Activated T-cell treated with anti-CD3 and anti-CD28 coated beads, Interleukin-2, amount 50 U/mL, for 48 hours (primary cell): ENCODE measurements at regions not wholly inside any gene's neighbourhood (a gene's known extent, or its start where the extent isn't known, plus 50 kb on each side); places are given as distances from the start of the nearest gene placed in this dataset.
"Not testable (repeated sequence)": the region's sequence is repeated elsewhere in the genome, so short reads cannot be mapped to it uniquely, and the experiment has no call there.

Experiments
- DNase-seq, 2 experiments: peaks; one replicate each; pipeline ENCODE4 v3.0.0-alpha.2; 2020

DNA sequence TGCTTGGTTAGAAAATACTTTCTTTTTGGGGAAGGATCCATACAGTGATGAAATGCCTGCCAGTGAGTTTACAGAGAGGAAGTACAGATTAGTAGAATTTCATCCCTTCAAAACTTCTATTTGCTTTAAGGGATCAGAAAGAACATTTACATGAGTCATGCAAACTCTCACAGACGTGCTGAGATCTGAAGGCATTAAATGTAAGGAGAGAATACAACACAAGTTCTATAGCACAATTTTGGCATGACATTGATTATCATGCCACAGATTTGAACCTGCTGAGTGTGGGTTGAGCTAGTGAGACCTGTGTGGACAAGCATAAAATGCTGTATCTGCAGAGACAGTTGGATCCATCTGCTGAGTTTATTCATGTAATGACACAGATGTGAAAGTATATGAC is 613.6 kb upstream of the SEMA6A start:
- no peak for DNase-seq

DNA sequence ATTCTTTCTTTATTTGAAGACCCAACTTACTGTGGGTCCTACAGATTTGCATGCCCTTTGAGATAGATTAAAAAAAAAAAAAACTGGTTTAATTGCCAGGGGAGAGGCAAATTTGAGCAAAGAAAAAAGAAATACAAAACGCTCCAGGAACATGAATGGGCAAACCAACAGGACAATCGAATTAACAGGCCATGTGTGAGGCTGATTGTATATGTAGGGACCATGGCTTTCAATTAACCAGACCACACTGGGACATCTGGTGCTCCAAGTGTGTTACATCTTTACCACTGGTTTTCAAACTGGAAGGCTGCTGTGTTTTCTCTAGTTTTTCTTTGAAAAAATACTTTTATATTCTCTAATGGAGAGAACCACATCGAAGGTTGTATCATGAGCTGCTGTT is 612.1 kb upstream of the SEMA6A start:
- DNase-seq = no peak

- no peak for DNase-seq
Measured at GRCh38 chr5:117183326-117183725, 608.7 kb upstream of the SEMA6A start.

DNA sequence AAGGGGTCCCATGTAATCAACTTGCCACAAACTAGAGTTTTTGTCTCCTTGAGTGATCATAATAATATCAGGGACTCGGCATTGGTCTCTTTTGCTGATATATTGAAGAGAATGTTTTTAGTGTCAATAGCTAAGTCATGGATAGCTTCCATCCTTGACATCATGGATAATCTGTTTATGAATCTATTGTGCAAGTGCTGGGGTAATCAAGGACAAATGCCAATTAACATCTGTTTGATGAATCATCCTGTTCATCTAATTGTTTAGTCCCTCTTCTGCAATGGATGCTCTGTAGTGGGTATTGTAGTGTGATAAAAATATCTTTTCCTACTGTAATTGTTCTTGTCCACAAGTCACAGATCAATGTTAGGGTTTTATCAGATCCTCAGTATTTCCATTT is 607.5 kb upstream of the SEMA6A start:
- DNase-seq = no peak

- no peak for DNase-seq
Measured at GRCh38 chr5:117177302-117177701, 602.7 kb upstream of the SEMA6A start.

GRCh38 chr5:117165068-117165467 is 590.4 kb upstream of the SEMA6A start:
- DNase-seq = no peak

GRCh38 chr5:117161718-117162335 is 587.2 kb upstream of the SEMA6A start:
- DNase-seq = no peak

GRCh38 chr5:117160391-117160790 is 585.8 kb upstream of the SEMA6A start:
- DNase-seq = no peak

DNA sequence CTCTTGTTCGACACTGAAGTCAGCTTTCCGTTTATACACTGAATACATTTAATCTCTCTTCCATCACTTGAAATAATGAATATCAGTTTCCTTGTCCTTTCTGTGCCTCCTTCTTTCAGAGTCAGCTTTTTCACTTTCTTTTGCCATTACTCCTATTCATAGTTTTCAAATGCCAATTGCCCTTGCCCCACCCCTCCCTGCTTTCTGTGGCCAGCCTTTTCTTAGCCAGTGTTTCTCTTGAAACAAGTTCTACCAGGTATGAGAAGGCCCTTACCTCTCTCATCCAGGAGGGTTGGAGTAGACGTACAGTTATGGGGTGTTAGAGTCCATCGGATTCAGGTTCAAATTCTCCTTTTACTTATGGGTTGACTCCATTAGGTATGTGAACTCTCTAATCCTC is 574.7 kb upstream of the SEMA6A start:
- no peak for DNase-seq

DNA sequence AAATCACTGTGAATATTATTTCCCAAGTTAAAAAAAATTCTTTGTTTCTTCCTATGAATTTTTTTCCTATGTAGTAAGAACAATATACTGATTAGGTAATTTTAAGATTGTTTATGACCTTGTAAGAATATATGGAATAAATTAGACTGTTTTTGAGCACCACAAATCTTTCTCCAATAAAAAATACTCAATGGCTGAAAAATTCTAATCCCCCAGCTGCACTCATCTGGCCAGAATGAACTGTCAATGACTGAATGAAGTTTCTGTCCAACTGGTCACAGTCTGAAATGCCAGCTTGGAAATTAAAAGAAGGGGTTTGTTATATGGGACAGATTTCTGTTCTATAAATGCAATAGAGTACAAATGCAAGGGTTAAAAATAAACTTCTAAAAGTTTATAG is 569.5 kb upstream of the SEMA6A start:
- no peak for DNase-seq

DNA sequence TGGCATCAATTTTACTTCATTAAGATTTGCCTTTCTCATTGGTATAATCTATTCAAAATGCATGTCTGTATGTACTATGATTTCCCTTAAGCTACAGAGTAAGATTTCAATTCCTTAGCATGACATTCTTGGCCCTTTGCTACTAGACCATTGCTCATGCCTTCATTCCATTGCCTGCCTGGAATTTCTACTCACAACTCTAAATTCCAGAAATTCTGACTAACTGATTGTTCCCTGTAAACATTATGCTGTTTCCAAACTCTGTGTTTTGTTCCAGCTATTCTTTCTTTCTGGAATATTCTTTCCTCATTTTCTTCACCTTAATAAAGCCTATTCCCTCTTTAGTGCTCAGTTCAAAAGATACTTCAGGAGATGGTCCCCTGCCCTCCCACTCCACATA is 568.8 kb upstream of the SEMA6A start:
- DNase-seq = no peak

GRCh38 chr5:117138523-117138922 is 563.9 kb upstream of the SEMA6A start:
- DNase-seq = no peak

GRCh38 chr5:117135851-117136250 is 561.2 kb upstream of the SEMA6A start:
- no peak for DNase-seq

- DNase-seq = no peak
Measured at GRCh38 chr5:117133198-117133597, 558.6 kb upstream of the SEMA6A start.

- DNase-seq = no peak
Measured at GRCh38 chr5:117131876-117132275, 557.3 kb upstream of the SEMA6A start.

- DNase-seq = no peak
Measured at GRCh38 chr5:117131048-117131679, 556.5 kb upstream of the SEMA6A start.

- no peak for DNase-seq
Measured at GRCh38 chr5:117118499-117118898, 543.9 kb upstream of the SEMA6A start.

DNA sequence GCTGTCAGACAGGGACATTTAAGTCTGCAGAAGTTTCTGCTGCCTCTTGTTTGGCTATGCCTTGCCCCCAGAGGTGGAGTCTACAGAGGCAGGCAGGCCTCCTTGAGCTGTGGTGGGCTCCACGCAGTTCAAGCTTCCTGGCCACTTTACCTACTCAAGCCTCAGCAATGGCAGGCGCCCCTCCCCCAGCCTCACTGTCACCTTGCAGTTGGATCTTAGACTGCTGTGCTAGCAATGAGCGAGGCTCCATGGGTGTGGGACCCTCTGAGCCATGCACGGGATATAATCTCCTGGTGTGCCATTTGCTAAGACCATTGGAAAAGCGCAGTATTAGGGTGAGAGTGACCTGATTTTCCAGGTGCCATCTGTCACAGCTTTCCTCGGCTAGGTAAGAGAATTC is 542.7 kb upstream of the SEMA6A start:
- DNase-seq = not testable (repeated sequence)

DNA sequence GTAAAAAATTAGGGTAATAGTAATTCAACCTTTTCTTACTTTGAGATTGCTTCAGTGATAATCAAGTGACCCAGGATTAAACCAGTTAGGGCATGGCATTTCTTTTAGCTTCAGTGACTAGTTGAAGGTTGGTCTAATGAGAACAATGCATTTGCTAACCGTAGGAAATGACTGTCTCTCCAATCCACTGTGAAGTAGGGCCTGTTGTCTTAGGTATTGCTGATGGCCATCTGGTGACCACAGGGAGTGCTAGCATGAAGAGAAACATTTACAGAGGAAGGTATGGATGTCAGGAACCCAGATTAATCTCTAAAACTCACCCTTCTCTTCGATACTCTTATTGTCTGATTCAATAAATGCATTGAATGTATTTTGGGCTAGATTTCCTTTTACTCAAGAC is 535.9 kb upstream of the SEMA6A start:
- DNase-seq = no peak

GRCh38 chr5:117107859-117108258 is 533.2 kb upstream of the SEMA6A start:
- DNase-seq = no peak

GRCh38 chr5:117103703-117104102 is 529.1 kb upstream of the SEMA6A start:
- no peak for DNase-seq

DNA sequence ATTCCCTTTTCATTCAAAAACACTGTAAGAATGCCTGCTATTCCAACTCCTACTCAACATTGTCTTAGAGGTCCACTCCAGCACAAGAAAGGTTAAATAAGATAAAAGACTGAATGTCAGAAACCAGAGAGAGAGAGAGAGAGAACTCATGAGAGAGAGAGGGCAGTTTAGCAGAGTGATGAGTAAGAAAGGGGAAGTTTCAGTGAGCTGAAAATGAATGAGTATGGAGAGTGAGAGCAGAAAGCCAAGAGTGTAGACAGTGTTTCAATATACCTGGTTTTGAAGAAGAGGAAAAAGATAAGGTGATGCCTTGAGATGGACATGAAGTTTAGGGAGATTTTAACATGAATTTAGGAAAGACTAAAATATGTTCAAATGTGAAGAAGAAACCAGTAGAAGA is 528.0 kb upstream of the SEMA6A start:
- DNase-seq = no peak

GRCh38 chr5:117100176-117100575 is 525.6 kb upstream of the SEMA6A start:
- no peak for DNase-seq

DNA sequence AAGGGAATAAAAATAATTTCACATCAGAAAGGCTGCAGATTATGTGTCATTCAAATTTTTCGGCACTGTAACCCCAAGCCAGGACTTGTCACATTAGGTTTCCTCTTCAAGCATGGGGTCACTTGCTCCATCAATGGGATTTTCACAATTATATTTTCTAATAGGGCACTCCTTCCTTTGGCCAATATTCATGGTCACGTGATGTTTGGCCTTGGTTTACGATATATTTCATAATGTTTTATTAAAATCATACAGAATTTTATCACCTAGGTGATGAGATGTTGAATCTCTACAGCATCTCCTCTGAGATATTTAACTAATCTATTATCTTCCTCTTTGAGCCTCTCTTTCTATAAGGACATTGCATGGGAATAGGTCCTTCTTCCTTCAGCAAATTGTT is 523.5 kb upstream of the SEMA6A start:
- DNase-seq = no peak
